ENCODE measurements at regions not wholly inside any gene's neighbourhood (a gene's known extent, or its start where the extent isn't known, plus 50 kb on each side); places are given as distances from the start of the nearest gene placed in this dataset.

DNA sequence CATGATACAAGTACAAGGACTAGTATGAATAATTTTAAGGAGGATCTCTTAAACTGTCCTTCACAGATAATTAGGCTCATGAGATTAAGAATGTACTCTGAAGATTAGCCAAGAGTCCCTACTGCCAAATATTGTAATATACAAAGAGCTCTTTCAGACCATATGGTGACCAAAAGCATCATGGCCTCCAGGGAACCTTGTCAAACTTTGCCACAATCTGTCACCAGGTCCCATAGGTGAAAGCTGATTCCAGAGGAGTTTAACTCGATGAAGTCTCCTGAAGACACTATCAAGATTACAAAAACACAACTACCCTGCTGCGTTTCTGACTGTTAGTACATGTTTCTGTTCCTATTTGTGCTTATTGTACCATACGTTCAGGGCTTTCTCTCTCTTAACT, 395.4 kb upstream of the ITGA1 start:
- TF ChIP-seq, protein P1, sequence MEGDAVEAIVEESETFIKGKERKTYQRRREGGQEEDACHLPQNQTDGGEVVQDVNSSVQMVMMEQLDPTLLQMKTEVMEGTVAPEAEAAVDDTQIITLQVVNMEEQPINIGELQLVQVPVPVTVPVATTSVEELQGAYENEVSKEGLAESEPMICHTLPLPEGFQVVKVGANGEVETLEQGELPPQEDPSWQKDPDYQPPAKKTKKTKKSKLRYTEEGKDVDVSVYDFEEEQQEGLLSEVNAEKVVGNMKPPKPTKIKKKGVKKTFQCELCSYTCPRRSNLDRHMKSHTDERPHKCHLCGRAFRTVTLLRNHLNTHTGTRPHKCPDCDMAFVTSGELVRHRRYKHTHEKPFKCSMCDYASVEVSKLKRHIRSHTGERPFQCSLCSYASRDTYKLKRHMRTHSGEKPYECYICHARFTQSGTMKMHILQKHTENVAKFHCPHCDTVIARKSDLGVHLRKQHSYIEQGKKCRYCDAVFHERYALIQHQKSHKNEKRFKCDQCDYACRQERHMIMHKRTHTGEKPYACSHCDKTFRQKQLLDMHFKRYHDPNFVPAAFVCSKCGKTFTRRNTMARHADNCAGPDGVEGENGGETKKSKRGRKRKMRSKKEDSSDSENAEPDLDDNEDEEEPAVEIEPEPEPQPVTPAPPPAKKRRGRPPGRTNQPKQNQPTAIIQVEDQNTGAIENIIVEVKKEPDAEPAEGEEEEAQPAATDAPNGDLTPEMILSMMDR (IDR thresholded peaks at IDR 0.05) = no peak
- TF ChIP-seq EZH2 (IDR thresholded peaks at IDR 0.05) (no peak), EZH2phosphoT487 (IDR thresholded peaks at IDR 0.05) (no peak)

Data from neural progenitor cell (in vitro differentiated cells).